Gastrocnemius medialis (tissue), 4 donors: ENCODE measurements at regions not wholly inside any gene's neighbourhood (a gene's known extent, or its start where the extent isn't known, plus 50 kb on each side); places are given as distances from the start of the nearest gene placed in this dataset.

Source experiments
- POLR2A ChIP-seq, 2 donors: fragments of 450-650 bp; IDR thresholded peaks; one replicate each; pipeline ENCODE4 v1.6.1; 2017; ENCODE audit warnings: antibody characterized with exemption in 2 of 2, mild to moderate bottlenecking in 2 of 2, moderate library complexity in 2 of 2
- TF ChIP-seq, protein P1 (sequence below), 5 experiments: fragments of 450-650 bp in 3 of 5; fragments of 200-600 bp in 2 of 5; sonication (generic) in 2 of 5; IDR thresholded peaks in 4 of 5; conservative IDR thresholded peaks in 1 of 5; 1 replicate in 4 of 5; 2 replicates in 1 of 5; pipeline ENCODE4 v1.5.1; 2016 to 2019; ENCODE audit warnings: antibody characterized with exemption in 5 of 5, mild to moderate bottlenecking in 3 of 5, moderate library complexity in 3 of 5

DNA sequence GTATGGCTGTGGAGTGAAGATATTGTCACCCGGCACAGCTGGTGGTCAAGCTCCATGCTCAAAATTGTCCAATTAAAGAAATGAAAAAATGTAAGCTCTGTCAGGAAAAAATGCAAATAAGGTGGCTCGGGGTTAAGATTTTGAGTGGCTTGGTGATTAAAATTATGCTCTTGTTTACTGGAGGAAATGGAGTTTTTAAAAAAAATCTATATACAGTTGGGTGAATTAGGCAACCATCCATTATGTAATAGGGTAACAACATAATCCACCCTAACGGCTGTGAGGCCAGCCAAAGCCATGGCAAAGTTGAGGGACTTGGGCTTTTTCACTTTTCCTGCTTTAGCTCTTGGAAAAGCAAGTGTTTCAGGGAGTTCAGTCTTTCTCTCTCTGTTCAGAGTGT, 260.8 kb upstream of the HABP2 start:
- TF ChIP-seq, protein P1, sequence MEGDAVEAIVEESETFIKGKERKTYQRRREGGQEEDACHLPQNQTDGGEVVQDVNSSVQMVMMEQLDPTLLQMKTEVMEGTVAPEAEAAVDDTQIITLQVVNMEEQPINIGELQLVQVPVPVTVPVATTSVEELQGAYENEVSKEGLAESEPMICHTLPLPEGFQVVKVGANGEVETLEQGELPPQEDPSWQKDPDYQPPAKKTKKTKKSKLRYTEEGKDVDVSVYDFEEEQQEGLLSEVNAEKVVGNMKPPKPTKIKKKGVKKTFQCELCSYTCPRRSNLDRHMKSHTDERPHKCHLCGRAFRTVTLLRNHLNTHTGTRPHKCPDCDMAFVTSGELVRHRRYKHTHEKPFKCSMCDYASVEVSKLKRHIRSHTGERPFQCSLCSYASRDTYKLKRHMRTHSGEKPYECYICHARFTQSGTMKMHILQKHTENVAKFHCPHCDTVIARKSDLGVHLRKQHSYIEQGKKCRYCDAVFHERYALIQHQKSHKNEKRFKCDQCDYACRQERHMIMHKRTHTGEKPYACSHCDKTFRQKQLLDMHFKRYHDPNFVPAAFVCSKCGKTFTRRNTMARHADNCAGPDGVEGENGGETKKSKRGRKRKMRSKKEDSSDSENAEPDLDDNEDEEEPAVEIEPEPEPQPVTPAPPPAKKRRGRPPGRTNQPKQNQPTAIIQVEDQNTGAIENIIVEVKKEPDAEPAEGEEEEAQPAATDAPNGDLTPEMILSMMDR (IDR thresholded peaks at IDR 0.05 in 4 of 5, conservative IDR thresholded peaks at IDR 0.05 in 1 of 5) = no peak
- no peak for TF ChIP-seq POLR2A (IDR thresholded peaks at IDR 0.05)
